GM23338 (cell line): ENCODE measurements at regions not wholly inside any gene's neighbourhood (a gene's known extent, or its start where the extent isn't known, plus 50 kb on each side); places are given as distances from the start of the nearest gene placed in this dataset.

Experiments used
- ATAC-seq: fragments of 200-7000 bp; cut with Tn5 transposase; 3 replicates; pipeline ENCODE4 v1.9.1; 2020
- DNase-seq: peaks from one replicate; pipeline ENCODE4 v3.0.0-alpha.2; 2015; ENCODE audit warnings: low spot score
- H2AFZ ChIP-seq: fragments of 200-600 bp; sonication (generic); 2 replicates; pipeline ENCODE4 v1.8.0; 2016; ENCODE audit warnings: antibody characterized with exemption, mild to moderate bottlenecking, moderate library complexity
- H3F3A ChIP-seq: fragments of 200-600 bp; sonication (generic); replicated peaks from 2 replicates; pipeline ENCODE4 v1.8.0; 2017; ENCODE audit warnings: antibody characterized with exemption, mixed run types, low read depth
- H3K27ac ChIP-seq: fragments of 200-600 bp; sonication (generic); 2 replicates; pipeline ENCODE4 v1.6.1; 2016; ENCODE audit warnings: low read depth
- H3K27me3 ChIP-seq: fragments of 200-600 bp; sonication (generic); 2 replicates; pipeline ENCODE4 v1.8.0; 2016; ENCODE audit warnings: mild to moderate bottlenecking, mixed run types, moderate library complexity; ENCODE audit not compliant: insufficient read depth
- H3K36me3 ChIP-seq: fragments of 200-600 bp; sonication (generic); 2 replicates; pipeline ENCODE4 v1.8.0; 2016; ENCODE audit warnings: mild to moderate bottlenecking; ENCODE audit not compliant: insufficient read depth
- H3K4me1 ChIP-seq: fragments of 200-600 bp; sonication (generic); 2 replicates; pipeline ENCODE4 v1.8.0; 2016; ENCODE audit warnings: mild to moderate bottlenecking, moderate library complexity; ENCODE audit not compliant: insufficient read depth
- H3K4me2 ChIP-seq: fragments of 200-600 bp; sonication (generic); 2 replicates; pipeline ENCODE4 v1.7.1; 2017; ENCODE audit warnings: mixed run types
- H3K4me3 ChIP-seq: fragments of 200-600 bp; sonication (generic); 2 replicates; pipeline ENCODE4 v1.6.1; 2016; ENCODE audit warnings: mixed run types
- H3K79me2 ChIP-seq: fragments of 200-600 bp; sonication (generic); replicated peaks from 2 replicates; pipeline ENCODE4 v1.8.0; 2017; ENCODE audit warnings: mild to moderate bottlenecking; ENCODE audit not compliant: insufficient read depth
- H3K9me2 ChIP-seq: fragments of 200-600 bp; sonication (generic); 2 replicates; pipeline ENCODE4 v1.8.0; 2017; ENCODE audit not compliant: insufficient read depth
- H4K20me1 ChIP-seq: fragments of 200-600 bp; sonication (generic); replicated peaks from 2 replicates; pipeline ENCODE4 v1.8.0; 2017; ENCODE audit warnings: mild to moderate bottlenecking; ENCODE audit not compliant: insufficient read depth
- H3K27ac Mint-ChIP-seq: 2 replicates; pipeline ENCODE4 v1.8.0; 2020; ENCODE audit warnings: inconsistent platforms, mild to moderate bottlenecking, moderate library complexity, mixed read lengths
- H3K27me3 Mint-ChIP-seq: 3 replicates; pipeline ENCODE4 v1.8.0; 2022; ENCODE audit warnings: low read depth, mild to moderate bottlenecking, moderate library complexity, mixed read lengths, inconsistent platforms; ENCODE audit not compliant: insufficient read depth, poor library complexity
- H3K36me3 Mint-ChIP-seq: 3 replicates; pipeline ENCODE4 v1.8.0; 2021; ENCODE audit warnings: low read depth, mild to moderate bottlenecking, inconsistent platforms, moderate library complexity, mixed read lengths
- H3K4me1 Mint-ChIP-seq: 3 replicates; pipeline ENCODE4 v1.8.0; 2020; ENCODE audit warnings: mild to moderate bottlenecking, inconsistent platforms, mixed read lengths
- H3K4me3 Mint-ChIP-seq: 3 replicates; pipeline ENCODE4 v1.8.0; 2021; ENCODE audit warnings: moderate library complexity, mild to moderate bottlenecking, inconsistent platforms, mixed read lengths
- H3K9me3 Mint-ChIP-seq: 3 replicates; pipeline ENCODE4 v1.8.0; 2020; ENCODE audit warnings: moderate library complexity, mild to moderate bottlenecking, inconsistent platforms, mixed read lengths
- CREB1 ChIP-seq: fragments of 250-450 bp; sonication (Bioruptor Pico); IDR thresholded peaks from 2 replicates; pipeline ENCODE4 v1.5.0; 2020; ENCODE audit warnings: low read depth, mild to moderate bottlenecking, moderate library complexity
- EZH2 ChIP-seq: fragments of 200-600 bp; sonication (generic); IDR thresholded peaks from one replicate; pipeline ENCODE4 v1.8.0; 2017; ENCODE audit warnings: antibody characterized with exemption, mild to moderate bottlenecking, low read depth; ENCODE audit not compliant: unreplicated experiment
- EZH2phosphoT487 ChIP-seq: fragments of 200-600 bp; sonication (generic); IDR thresholded peaks from one replicate; pipeline ENCODE4 v1.8.1; 2018; ENCODE audit warnings: antibody characterized with exemption; ENCODE audit not compliant: unreplicated experiment
- JUNB ChIP-seq: IDR thresholded peaks from one replicate; pipeline ENCODE4 v1.6.1; 2016; ENCODE audit warnings: antibody characterized with exemption; ENCODE audit not compliant: unreplicated experiment
- POLR2AphosphoS5 ChIP-seq: IDR thresholded peaks from 2 replicates; pipeline ENCODE4 v1.6.1; 2016; ENCODE audit warnings: antibody characterized with exemption, low read depth
- ZNF114 ChIP-seq: fragments of 250-450 bp; sonication (Bioruptor Pico); IDR thresholded peaks from 2 replicates; pipeline ENCODE4 v1.5.0; 2020; ENCODE audit warnings: mild to moderate bottlenecking, moderate library complexity
- ZNF331 ChIP-seq: fragments of 250-450 bp; sonication (Bioruptor Pico); IDR thresholded peaks from 2 replicates; pipeline ENCODE4 v1.5.0; 2020; ENCODE audit warnings: low read depth, mild to moderate bottlenecking, moderate library complexity
- ZNF462 ChIP-seq: fragments of 250-450 bp; sonication (Bioruptor Pico); IDR thresholded peaks from 2 replicates; pipeline ENCODE4 v1.5.0; 2020; ENCODE audit warnings: mild to moderate bottlenecking, moderate library complexity
- TF ChIP-seq, protein P1 (sequence below): IDR thresholded peaks from one replicate; pipeline ENCODE4 v1.6.1; 2018; ENCODE audit warnings: antibody characterized with exemption; ENCODE audit not compliant: unreplicated experiment
- TF ChIP-seq, protein P2 (sequence below): IDR thresholded peaks from 2 replicates; pipeline ENCODE4 v1.6.1; 2016; ENCODE audit warnings: antibody characterized with exemption
- TF ChIP-seq, protein P3 (sequence below), 2 experiments: fragments of 200-600 bp in 1 of 2; sonication (generic) in 1 of 2; conservative IDR thresholded peaks; 2 replicates each; pipeline versions ENCODE4 v1.5.1 to v1.6.1; 2016 to 2017; ENCODE audit warnings: antibody characterized with exemption in 2 of 2, low read depth in 2 of 2, mild to moderate bottlenecking in 2 of 2, moderate library complexity in 1 of 2

DNA sequence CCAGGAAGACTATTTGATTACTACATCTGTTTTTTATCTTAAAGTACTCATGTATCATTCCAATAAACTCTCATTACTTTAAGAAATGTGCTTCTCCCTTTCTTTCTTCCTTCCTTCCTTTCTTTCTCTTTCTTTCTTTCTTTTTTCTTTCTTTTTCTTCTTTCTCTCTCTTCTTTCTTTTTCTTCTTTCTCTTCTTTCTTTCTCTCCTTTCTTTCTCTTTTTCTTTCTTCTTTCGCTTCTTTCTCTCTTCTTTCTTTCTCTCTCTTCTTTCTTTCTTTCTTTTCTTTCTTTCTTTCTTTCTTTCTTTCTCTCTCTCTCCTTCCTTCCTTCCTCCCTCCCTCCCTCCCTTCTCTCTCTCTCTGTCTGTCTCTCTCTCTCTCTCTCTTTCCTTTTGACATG is 298.6 kb upstream of the ANKH start (continued):
- TF ChIP-seq, protein P1, sequence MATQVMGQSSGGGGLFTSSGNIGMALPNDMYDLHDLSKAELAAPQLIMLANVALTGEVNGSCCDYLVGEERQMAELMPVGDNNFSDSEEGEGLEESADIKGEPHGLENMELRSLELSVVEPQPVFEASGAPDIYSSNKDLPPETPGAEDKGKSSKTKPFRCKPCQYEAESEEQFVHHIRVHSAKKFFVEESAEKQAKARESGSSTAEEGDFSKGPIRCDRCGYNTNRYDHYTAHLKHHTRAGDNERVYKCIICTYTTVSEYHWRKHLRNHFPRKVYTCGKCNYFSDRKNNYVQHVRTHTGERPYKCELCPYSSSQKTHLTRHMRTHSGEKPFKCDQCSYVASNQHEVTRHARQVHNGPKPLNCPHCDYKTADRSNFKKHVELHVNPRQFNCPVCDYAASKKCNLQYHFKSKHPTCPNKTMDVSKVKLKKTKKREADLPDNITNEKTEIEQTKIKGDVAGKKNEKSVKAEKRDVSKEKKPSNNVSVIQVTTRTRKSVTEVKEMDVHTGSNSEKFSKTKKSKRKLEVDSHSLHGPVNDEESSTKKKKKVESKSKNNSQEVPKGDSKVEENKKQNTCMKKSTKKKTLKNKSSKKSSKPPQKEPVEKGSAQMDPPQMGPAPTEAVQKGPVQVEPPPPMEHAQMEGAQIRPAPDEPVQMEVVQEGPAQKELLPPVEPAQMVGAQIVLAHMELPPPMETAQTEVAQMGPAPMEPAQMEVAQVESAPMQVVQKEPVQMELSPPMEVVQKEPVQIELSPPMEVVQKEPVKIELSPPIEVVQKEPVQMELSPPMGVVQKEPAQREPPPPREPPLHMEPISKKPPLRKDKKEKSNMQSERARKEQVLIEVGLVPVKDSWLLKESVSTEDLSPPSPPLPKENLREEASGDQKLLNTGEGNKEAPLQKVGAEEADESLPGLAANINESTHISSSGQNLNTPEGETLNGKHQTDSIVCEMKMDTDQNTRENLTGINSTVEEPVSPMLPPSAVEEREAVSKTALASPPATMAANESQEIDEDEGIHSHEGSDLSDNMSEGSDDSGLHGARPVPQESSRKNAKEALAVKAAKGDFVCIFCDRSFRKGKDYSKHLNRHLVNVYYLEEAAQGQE = no peak
- TF ChIP-seq, protein P2, sequence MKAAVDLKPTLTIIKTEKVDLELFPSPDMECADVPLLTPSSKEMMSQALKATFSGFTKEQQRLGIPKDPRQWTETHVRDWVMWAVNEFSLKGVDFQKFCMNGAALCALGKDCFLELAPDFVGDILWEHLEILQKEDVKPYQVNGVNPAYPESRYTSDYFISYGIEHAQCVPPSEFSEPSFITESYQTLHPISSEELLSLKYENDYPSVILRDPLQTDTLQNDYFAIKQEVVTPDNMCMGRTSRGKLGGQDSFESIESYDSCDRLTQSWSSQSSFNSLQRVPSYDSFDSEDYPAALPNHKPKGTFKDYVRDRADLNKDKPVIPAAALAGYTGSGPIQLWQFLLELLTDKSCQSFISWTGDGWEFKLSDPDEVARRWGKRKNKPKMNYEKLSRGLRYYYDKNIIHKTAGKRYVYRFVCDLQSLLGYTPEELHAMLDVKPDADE = no peak
- TF ChIP-seq CREB1 (CRISPR knock-in tag) = no peak
- no peak for TF ChIP-seq JUNB

- no peak for ATAC-seq
Observed at GRCh38 chr5:15168358-15168757, 296.8 kb upstream of the ANKH start.

More at GRCh38 chr5:15168358-15168757, 296.8 kb upstream of the ANKH start:
- H3K9me2 ChIP-seq = peaks cover 15% of the 10 kb centered on the region; the same call in 1 of the 2 replicates
- H4K20me1 ChIP-seq = no peaks in the 10 kb centered on the region
- H3K27ac ChIP-seq = no peak overlapping the region
- no peaks in the 10 kb centered on the region for H3K4me1 Mint-ChIP-seq
- TF ChIP-seq POLR2AphosphoS5 (no peak), EZH2 (no peak), CREB1 (CRISPR knock-in tag) (no peak), EZH2phosphoT487 (no peak), JUNB (no peak), ZNF331 (CRISPR knock-in tag) (no peak), ZNF462 (CRISPR knock-in tag) (no peak), ZNF114 (CRISPR knock-in tag) (no peak)
- TF ChIP-seq, protein P3, sequence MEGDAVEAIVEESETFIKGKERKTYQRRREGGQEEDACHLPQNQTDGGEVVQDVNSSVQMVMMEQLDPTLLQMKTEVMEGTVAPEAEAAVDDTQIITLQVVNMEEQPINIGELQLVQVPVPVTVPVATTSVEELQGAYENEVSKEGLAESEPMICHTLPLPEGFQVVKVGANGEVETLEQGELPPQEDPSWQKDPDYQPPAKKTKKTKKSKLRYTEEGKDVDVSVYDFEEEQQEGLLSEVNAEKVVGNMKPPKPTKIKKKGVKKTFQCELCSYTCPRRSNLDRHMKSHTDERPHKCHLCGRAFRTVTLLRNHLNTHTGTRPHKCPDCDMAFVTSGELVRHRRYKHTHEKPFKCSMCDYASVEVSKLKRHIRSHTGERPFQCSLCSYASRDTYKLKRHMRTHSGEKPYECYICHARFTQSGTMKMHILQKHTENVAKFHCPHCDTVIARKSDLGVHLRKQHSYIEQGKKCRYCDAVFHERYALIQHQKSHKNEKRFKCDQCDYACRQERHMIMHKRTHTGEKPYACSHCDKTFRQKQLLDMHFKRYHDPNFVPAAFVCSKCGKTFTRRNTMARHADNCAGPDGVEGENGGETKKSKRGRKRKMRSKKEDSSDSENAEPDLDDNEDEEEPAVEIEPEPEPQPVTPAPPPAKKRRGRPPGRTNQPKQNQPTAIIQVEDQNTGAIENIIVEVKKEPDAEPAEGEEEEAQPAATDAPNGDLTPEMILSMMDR (conservative IDR thresholded peaks at IDR 0.05; ENCODE audit: low read depth in 2 of 2) = no peak
- no peak overlapping the region for H3K4me3 Mint-ChIP-seq
- DNase-seq = no peak
- no peaks in the 10 kb centered on the region for H3K79me2 ChIP-seq
- no peaks in the 10 kb centered on the region for H3K27me3 ChIP-seq
- H3K4me2 ChIP-seq = no peak overlapping the region
- H3K36me3 Mint-ChIP-seq = no peaks in the 10 kb centered on the region; the same call in 2 of the 3 replicates
- H3K27me3 Mint-ChIP-seq = no peaks in the 10 kb centered on the region
- H3F3A ChIP-seq = no peaks in the 10 kb centered on the region
- H3K36me3 ChIP-seq = no peaks in the 10 kb centered on the region
- H3K4me1 ChIP-seq = no peaks in the 10 kb centered on the region
- no peak overlapping the region for H2AFZ ChIP-seq
- peaks cover 6% of the 10 kb centered on the region; the same call in 2 of the 3 replicates for H3K9me3 Mint-ChIP-seq
- H3K4me3 ChIP-seq = no peak overlapping the region
- no peak overlapping the region for H3K27ac Mint-ChIP-seq
